ENCODE measurements at regions not wholly inside any gene's neighbourhood (a gene's known extent, or its start where the extent isn't known, plus 50 kb on each side); places are given as distances from the start of the nearest gene placed in this dataset.

DNA sequence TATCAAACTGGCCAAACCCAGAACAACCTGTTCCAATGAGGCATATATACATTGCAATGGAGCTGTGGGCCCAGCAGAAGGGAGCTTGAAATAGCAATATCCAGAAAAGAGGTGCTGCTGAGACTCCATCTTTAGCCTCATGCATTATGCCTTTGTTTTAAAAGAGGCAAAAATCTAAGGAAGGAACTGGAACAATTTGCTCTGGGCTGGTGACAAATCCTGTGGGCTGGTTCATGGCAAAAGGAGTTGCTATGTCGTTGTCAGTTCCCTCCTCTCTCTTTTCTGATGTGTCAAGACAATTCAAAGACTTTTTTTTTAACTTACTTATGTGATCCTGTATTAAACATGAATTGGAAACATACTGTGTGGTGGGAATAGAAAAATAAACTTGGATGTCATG lies 124.2 kb upstream of the FSHR start:
- TF ChIP-seq POLR2A (IDR thresholded peaks at IDR 0.05) = no peak
- TF ChIP-seq, protein P1, sequence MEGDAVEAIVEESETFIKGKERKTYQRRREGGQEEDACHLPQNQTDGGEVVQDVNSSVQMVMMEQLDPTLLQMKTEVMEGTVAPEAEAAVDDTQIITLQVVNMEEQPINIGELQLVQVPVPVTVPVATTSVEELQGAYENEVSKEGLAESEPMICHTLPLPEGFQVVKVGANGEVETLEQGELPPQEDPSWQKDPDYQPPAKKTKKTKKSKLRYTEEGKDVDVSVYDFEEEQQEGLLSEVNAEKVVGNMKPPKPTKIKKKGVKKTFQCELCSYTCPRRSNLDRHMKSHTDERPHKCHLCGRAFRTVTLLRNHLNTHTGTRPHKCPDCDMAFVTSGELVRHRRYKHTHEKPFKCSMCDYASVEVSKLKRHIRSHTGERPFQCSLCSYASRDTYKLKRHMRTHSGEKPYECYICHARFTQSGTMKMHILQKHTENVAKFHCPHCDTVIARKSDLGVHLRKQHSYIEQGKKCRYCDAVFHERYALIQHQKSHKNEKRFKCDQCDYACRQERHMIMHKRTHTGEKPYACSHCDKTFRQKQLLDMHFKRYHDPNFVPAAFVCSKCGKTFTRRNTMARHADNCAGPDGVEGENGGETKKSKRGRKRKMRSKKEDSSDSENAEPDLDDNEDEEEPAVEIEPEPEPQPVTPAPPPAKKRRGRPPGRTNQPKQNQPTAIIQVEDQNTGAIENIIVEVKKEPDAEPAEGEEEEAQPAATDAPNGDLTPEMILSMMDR (IDR thresholded peaks at IDR 0.05) = no peak
- 44 to 55% methylated on average over 1 of the region's 1 CpG for WGBS, 2 donors
- DNase-seq (ENCODE audit: low spot score in 2 of 2) = no peak
- intact Hi-C loops (cut with DNase I; ENCODE audit: low total_unique reads) = no loop called here
- H3K4me3 ChIP-seq (ENCODE audit: low read depth, poor library complexity, severe bottlenecking) = no peak overlapping the region

DNA sequence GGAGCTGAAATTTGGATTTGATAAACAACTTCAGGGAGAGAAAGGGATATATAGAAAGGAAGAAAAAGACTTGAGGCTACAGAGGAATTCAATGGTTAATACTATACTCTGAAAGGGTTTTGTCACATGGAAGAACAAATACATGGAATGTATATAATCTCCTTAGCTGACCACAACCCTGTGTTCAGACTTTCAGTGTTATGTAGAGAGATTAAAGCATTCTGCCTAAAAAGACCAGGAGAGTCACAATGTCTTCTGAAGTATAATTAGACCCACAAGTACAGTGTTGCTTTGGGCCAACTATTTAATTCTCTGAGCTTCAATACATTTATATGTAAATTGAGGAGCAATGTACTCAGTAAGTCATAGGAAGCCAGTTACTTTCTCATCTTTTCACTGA lies 123.8 kb upstream of the FSHR start:
- no peak for DNase-seq (ENCODE audit: low spot score in 2 of 2)
- TF ChIP-seq, protein P1 (IDR thresholded peaks at IDR 0.05) = no peak
- no peak for TF ChIP-seq POLR2A (IDR thresholded peaks at IDR 0.05)
- no peak overlapping the region for H3K4me3 ChIP-seq (ENCODE audit: low read depth, poor library complexity, severe bottlenecking)
- intact Hi-C loops (cut with DNase I; ENCODE audit: low total_unique reads) = no loop called here

DNA sequence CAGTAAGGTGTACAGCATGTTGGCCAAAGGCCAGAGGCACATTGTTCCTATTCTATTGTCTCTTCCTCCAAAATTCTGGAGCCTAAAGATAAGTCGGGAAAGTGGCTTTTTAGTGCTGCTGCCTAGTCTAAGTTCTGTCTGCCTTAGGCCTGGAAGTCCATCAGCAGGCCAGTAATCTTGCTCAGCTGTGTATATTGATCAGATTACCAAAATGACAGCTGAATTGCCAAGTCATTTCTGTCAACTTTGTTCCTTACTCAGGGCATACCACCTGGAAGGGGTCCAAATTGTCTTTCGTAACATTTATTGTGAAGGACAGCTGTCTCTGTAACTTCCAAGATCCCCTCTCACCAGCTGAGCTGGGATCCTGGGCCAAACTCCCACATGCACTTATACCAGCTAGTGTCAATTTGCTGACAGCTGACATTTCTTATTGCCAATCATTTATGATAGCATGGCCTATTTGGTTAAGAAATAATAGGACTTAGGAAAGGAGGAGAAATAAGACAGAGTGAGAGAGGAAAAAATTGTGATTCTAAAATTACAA lies 116.8 kb upstream of the FSHR start:
- DNase-seq (ENCODE audit: low spot score in 2 of 2) = no peak
- 46 to 66% methylated on average over 2 of the region's 2 CpGs for WGBS, 2 donors
- intact Hi-C loops (cut with DNase I; ENCODE audit: low total_unique reads) = no loop called here
- no peak overlapping the region for H3K4me3 ChIP-seq (ENCODE audit: low read depth, poor library complexity, severe bottlenecking)
- TF ChIP-seq, protein P1 (IDR thresholded peaks at IDR 0.05) = no peak
- TF ChIP-seq POLR2A (IDR thresholded peaks at IDR 0.05) = no peak

DNA sequence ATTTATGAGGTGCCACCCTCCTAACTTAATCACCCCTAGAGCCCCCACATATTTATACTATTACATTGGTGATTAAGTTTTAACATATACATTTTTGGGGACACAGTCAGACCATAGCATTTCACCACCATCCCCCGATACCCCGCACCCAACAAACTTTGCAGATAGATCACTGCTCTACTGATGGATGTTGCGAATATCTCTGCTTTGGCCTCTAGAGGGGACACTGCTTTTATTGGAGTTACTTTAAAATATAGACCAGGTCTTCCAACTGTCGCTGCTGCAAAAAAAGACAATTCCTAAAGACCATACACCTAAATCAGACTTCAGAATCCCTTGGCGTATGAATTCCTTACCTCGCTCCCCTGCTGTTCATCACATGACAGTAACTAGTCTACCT lies 115.8 kb upstream of the FSHR start:
- 96 to 98% methylated on average over 6 of the region's 6 CpGs for WGBS, 2 donors
- intact Hi-C loops (cut with DNase I; ENCODE audit: low total_unique reads) = no loop called here
- TF ChIP-seq, protein P1 (IDR thresholded peaks at IDR 0.05) = no peak
- no peak for TF ChIP-seq POLR2A (IDR thresholded peaks at IDR 0.05)

DNA sequence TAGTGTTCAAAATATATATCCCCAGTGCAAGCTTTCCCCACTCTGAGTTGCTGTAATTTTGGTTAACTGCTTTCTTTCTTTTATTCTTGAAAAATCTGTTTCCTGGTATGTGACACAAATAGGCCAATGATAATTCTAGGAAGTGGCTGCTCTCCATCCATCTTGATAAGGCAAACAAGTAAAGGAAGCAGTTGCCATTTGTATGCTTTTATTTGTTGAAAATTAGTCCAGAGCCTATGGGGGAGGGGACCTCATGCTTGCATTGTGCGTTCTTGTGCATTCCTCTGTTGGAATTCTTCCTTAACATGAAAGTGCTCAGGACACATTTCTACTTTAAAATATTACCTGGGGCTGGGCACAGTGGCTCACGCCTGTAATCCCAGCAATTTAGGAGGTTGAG lies 111.2 kb upstream of the FSHR start:
- no peak for DNase-seq (ENCODE audit: low spot score in 2 of 2)
- H3K4me3 ChIP-seq (ENCODE audit: low read depth, poor library complexity, severe bottlenecking) = no peak overlapping the region

More for the DNA sequence above, 115.8 kb upstream of the FSHR start:
- no peak overlapping the region for H3K4me3 ChIP-seq (ENCODE audit: low read depth, poor library complexity, severe bottlenecking)
- no peak for DNase-seq (ENCODE audit: low spot score in 2 of 2)

More for the DNA sequence above, 111.2 kb upstream of the FSHR start:
- 57 to 74% methylated on average over 2 of the region's 2 CpGs for WGBS, 2 donors
- intact Hi-C loops (cut with DNase I; ENCODE audit: low total_unique reads) = no loop called here
- no peak for TF ChIP-seq POLR2A (IDR thresholded peaks at IDR 0.05)
- TF ChIP-seq, protein P1 (IDR thresholded peaks at IDR 0.05) = no peak
